Panc1 (cell line): ENCODE measurements at regions not wholly inside any gene's neighbourhood (a gene's known extent, or its start where the extent isn't known, plus 50 kb on each side); places are given as distances from the start of the nearest gene placed in this dataset.

Experiments used
- ATAC-seq: fragments of 200-7000 bp; cut with Tn5 transposase; 2 replicates; pipeline ENCODE4 v1.9.1; 2020; ENCODE audit warnings: mild to moderate bottlenecking, moderate library complexity
- BruUV-seq: library from RNA; stranded (reverse); fragments of 400-500 nt; replicated peaks from 2 replicates; lab custom pipeline; 2021; lab: Mats Ljungman, UMichigan
- CTCF ChIA-PET: fragments of 300-600 bp; sonication (Branson Sonifier 250); formaldehyde crosslinking; loops from one replicate; lab custom pipeline; 2022; ENCODE audit warnings: antibody characterized with exemption; lab: Charles Lee
- POLR2A ChIA-PET: fragments of 300-600 bp; sonication (Branson Sonifier 250); formaldehyde crosslinking; loops from one replicate; lab custom pipeline; 2022; ENCODE audit warnings: antibody characterized with exemption; lab: Charles Lee
- DNase-seq: peaks from one replicate; pipeline ENCODE4 v3.0.0-alpha.2; 2010; ENCODE audit warnings: low read depth, low spot score
- H3K27ac ChIP-seq: 2 replicates; pipeline ENCODE4 v1.5.1; 2011; ENCODE audit warnings: mild to moderate bottlenecking, low read length, inconsistent platforms
- H3K27me3 ChIP-seq: fragments of 200-500 bp; sonication (Bioruptor generic); 2 replicates; pipeline ENCODE4 v1.6.0; 2014; ENCODE audit warnings: low read length, inconsistent platforms; ENCODE audit not compliant: control insufficient read depth, insufficient read depth
- H3K36me3 ChIP-seq: fragments of 200-500 bp; sonication (Bioruptor generic); 2 replicates; pipeline ENCODE4 v1.5.1; 2014; ENCODE audit warnings: inconsistent platforms, mild to moderate bottlenecking, low read length, moderate library complexity; ENCODE audit not compliant: control insufficient read depth, insufficient read depth
- H3K4me1 ChIP-seq: 2 replicates; pipeline ENCODE4 v1.5.1; 2011; ENCODE audit warnings: inconsistent platforms, mild to moderate bottlenecking, low read length, moderate library complexity; ENCODE audit not compliant: control insufficient read depth, insufficient read depth
- H3K4me3 ChIP-seq, 2 experiments: 2 replicates each; pipeline ENCODE4 v1.5.1; 2011 to 2012; ENCODE audit warnings: low read depth in 2 of 2, low read length in 2 of 2, mild to moderate bottlenecking in 2 of 2, inconsistent platforms in 1 of 2, moderate library complexity in 1 of 2
- H3K9me3 ChIP-seq: fragments of 200-500 bp; sonication (Bioruptor generic); 2 replicates; pipeline ENCODE4 v1.5.1; 2014; ENCODE audit warnings: low read depth, mild to moderate bottlenecking, inconsistent platforms, low read length, moderate library complexity; ENCODE audit not compliant: control insufficient read depth, insufficient read depth
- CTCF ChIP-seq: fragments of 450-650 bp; IDR thresholded peaks from 2 replicates; pipeline ENCODE4 v1.5.1; 2017; ENCODE audit warnings: mild to moderate bottlenecking
- POLR2AphosphoS5 ChIP-seq: IDR thresholded peaks from 2 replicates; pipeline ENCODE4 v1.6.1; 2012; ENCODE audit warnings: mild to moderate bottlenecking, low read depth, low read length, moderate library complexity
- SIN3A ChIP-seq: IDR thresholded peaks from 2 replicates; pipeline ENCODE4 v1.6.1; 2012; ENCODE audit warnings: low read depth, mild to moderate bottlenecking, low read length, moderate library complexity, borderline replicate concordance; ENCODE audit not compliant: insufficient read depth
- TCF7L2 ChIP-seq: IDR thresholded peaks from 2 replicates; pipeline ENCODE4 v1.6.1; 2011; ENCODE audit warnings: mild to moderate bottlenecking, low read depth, low read length, inconsistent platforms
- in situ Hi-C: cut with HindIII; loops from 2 replicates; pipeline ENCODE4 v1.10.0; 2016; ENCODE audit warnings: low sequenced_read_pairs, low pct_unique_long_range_greater_than_20kb
- intact Hi-C: fragments of 100-400 bp; cut with micrococcal nuclease; formaldehyde crosslinking; loops from one replicate; pipeline ENCODE4 v1.10.0; 2022; ENCODE audit not compliant: unreplicated experiment
- TF ChIP-seq, protein P1 (sequence below), 2 experiments: IDR thresholded peaks; 2 replicates each; pipeline ENCODE4 v1.6.1; 2011 to 2012; ENCODE audit warnings: low read depth in 2 of 2, control low read depth in 1 of 2, low read length in 1 of 2, mild to moderate bottlenecking in 1 of 2, moderate library complexity in 1 of 2; ENCODE audit not compliant: insufficient read depth in 1 of 2

- no peaks in the 10 kb centered on the region for H3K4me1 ChIP-seq
- in situ Hi-C loops, result no loop called here
- ATAC-seq, result no peak
These were observed 332.4 kb upstream of the PPP2R3A start for GRCh38 chr3:135633078-135633477.

DNA sequence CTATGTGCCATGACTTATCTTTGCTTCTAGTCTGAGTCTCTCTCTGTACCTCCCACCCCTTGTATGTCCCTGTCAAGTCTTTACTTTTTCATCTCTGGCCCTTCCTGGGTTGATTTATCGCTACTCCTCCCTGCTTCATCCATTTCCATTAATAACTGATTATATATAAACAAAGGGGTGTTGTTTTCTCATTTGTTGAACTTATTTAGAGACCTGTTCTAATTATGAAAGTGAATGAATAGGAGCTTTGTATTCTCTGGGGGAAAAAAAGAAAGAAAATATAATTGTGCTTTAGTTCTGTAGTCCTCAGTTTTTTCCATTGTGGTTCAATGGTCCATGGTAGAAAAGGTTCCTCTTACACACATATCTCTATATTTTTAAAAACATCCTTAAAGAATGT, 328.9 kb upstream of the PPP2R3A start:
- Histone ChIP-seq H3K36me3 (no peaks in the 10 kb centered on the region), H3K27ac (no peak overlapping the region), H3K9me3 (no peaks in the 10 kb centered on the region), H3K27me3 (0 out of 2 replicates have a peak, but pooled peaks cover 2% of the 10 kb centered on the region), H3K4me1 (no peaks in the 10 kb centered on the region), H3K4me3 (no peak overlapping the region)
- ATAC-seq (no peak), DNase-seq (no peak)
- no TSS peak for BruUV-seq
- CTCF ChIA-PET, result no interaction called here
- in situ Hi-C loops, result no loop called here
- POLR2A ChIA-PET, result no interaction called here
- intact Hi-C loops, result no loop called here
- TF ChIP-seq SIN3A (no peak), POLR2AphosphoS5 (no peak), TCF7L2 (no peak), CTCF (no peak)
- TF ChIP-seq, protein P1, sequence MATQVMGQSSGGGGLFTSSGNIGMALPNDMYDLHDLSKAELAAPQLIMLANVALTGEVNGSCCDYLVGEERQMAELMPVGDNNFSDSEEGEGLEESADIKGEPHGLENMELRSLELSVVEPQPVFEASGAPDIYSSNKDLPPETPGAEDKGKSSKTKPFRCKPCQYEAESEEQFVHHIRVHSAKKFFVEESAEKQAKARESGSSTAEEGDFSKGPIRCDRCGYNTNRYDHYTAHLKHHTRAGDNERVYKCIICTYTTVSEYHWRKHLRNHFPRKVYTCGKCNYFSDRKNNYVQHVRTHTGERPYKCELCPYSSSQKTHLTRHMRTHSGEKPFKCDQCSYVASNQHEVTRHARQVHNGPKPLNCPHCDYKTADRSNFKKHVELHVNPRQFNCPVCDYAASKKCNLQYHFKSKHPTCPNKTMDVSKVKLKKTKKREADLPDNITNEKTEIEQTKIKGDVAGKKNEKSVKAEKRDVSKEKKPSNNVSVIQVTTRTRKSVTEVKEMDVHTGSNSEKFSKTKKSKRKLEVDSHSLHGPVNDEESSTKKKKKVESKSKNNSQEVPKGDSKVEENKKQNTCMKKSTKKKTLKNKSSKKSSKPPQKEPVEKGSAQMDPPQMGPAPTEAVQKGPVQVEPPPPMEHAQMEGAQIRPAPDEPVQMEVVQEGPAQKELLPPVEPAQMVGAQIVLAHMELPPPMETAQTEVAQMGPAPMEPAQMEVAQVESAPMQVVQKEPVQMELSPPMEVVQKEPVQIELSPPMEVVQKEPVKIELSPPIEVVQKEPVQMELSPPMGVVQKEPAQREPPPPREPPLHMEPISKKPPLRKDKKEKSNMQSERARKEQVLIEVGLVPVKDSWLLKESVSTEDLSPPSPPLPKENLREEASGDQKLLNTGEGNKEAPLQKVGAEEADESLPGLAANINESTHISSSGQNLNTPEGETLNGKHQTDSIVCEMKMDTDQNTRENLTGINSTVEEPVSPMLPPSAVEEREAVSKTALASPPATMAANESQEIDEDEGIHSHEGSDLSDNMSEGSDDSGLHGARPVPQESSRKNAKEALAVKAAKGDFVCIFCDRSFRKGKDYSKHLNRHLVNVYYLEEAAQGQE (IDR thresholded peaks at IDR 0.05; ENCODE audit: insufficient read depth in 1 of 2, low read depth in 2 of 2, low read length in 1 of 2), result no peak

More at GRCh38 chr3:135633078-135633477, 332.4 kb upstream of the PPP2R3A start:
- H3K27me3 ChIP-seq, result 0 out of 2 replicates have a peak, but pooled peaks cover 6% of the 10 kb centered on the region
- H3K9me3 ChIP-seq, result no peaks in the 10 kb centered on the region
- ChIA-PET CTCF (no interaction called here), POLR2A (no interaction called here)
- no peaks in the 10 kb centered on the region for H3K36me3 ChIP-seq
- H3K4me3 ChIP-seq, result no peak overlapping the region
- no peak overlapping the region for H3K27ac ChIP-seq
- TF ChIP-seq TCF7L2, result no peak
- no peak for TF ChIP-seq SIN3A
- TF ChIP-seq, protein P1 (IDR thresholded peaks at IDR 0.05; ENCODE audit: insufficient read depth in 1 of 2, low read depth in 2 of 2, low read length in 1 of 2), result no peak
- no peak for TF ChIP-seq POLR2AphosphoS5
- TF ChIP-seq CTCF, result no peak
- intact Hi-C loops, result no loop called here
- DNase-seq, result no peak
- no TSS peak for BruUV-seq
